Stimulated activated naive CD8-positive, alpha-beta T cell treated with anti-CD3 and anti-CD28 coated beads, Interleukin-15, Interleukin-2, amounts not matched to agents 100 U/mL and 50 U/mL, for 24 hours (primary cell): ENCODE measurements at regions not wholly inside any gene's neighbourhood (a gene's known extent, or its start where the extent isn't known, plus 50 kb on each side); places are given as distances from the start of the nearest gene placed in this dataset.
A peak's percentile ranks its signal among the peaks of the same experiment; 100 is the strongest.
"Not testable (repeated sequence)": the region's sequence is repeated elsewhere in the genome, so short reads cannot be mapped to it uniquely, and the experiment has no call there.

Source experiments
- ATAC-seq: fragments of 150-1000 bp; cut with Tn5 transposase; one replicate; pipeline ENCODE4 v1.10.0; 2021
- DNase-seq: peaks from one replicate; pipeline ENCODE4 v3.0.0; 2021

GRCh38 chr12:27133022-27133590 lies 50.7 kb upstream of the C12orf71 start:
- ATAC-seq (no peak), DNase-seq (no peak)

- no peak for ATAC-seq
- no peak for DNase-seq
These were observed 58.1 kb upstream of the C12orf71 start for GRCh38 chr12:27140478-27140969.

- peak; percentile 54 for DNase-seq
- ATAC-seq: no peak
These were observed 59.8 kb upstream of the C12orf71 start for GRCh38 chr12:27142101-27142721.

- ATAC-seq (no peak), DNase-seq (no peak)
These were observed 61.1 kb upstream of the C12orf71 start for GRCh38 chr12:27143256-27144069.

GRCh38 chr12:27145725-27146124 lies 63.3 kb upstream of the C12orf71 start:
- DNase-seq, ATAC-seq: not testable (repeated sequence)

- no peak for ATAC-seq
- no peak for DNase-seq
These were observed 66.0 kb upstream of the C12orf71 start for GRCh38 chr12:27148373-27148772.

- ATAC-seq: no peak
- no peak for DNase-seq
These were observed 66.4 kb upstream of the C12orf71 start for GRCh38 chr12:27148791-27149190.

- no peak for ATAC-seq
These were observed 69.1 kb upstream of the C12orf71 start for GRCh38 chr12:27151479-27151878.

GRCh38 chr12:27158297-27158696 lies 75.9 kb upstream of the C12orf71 start:
- DNase-seq (no peak), ATAC-seq (no peak)

More at GRCh38 chr12:27151479-27151878, 69.1 kb upstream of the C12orf71 start:
- DNase-seq: no peak

- DNase-seq (no peak), ATAC-seq (no peak)
These were observed 79.3 kb upstream of the C12orf71 start for GRCh38 chr12:27161458-27162228.

- DNase-seq: no peak
- ATAC-seq: no peak
These were observed 79.8 kb upstream of the C12orf71 start for GRCh38 chr12:27162229-27162537.

GRCh38 chr12:27163048-27163715 lies 80.8 kb upstream of the C12orf71 start:
- ATAC-seq: no peak
- no peak for DNase-seq

- DNase-seq (no peak), ATAC-seq (no peak)
These were observed 80.2 kb upstream of the STK38L start for GRCh38 chr12:27163894-27164293.

- no peak for DNase-seq
- no peak for ATAC-seq
These were observed 79.6 kb upstream of the STK38L start for GRCh38 chr12:27164330-27165040.

- ATAC-seq, DNase-seq: not testable (repeated sequence)
These were observed 78.1 kb upstream of the STK38L start for GRCh38 chr12:27165958-27166357.

GRCh38 chr12:27171494-27171893 lies 72.6 kb upstream of the STK38L start:
- not testable (repeated sequence) for ATAC-seq, DNase-seq

- no peak for ATAC-seq
These were observed 67.3 kb upstream of the STK38L start for GRCh38 chr12:27176765-27177164.

GRCh38 chr12:27177706-27178105 lies 66.4 kb upstream of the STK38L start:
- DNase-seq: no peak
- peak; percentile 26 for ATAC-seq

More at GRCh38 chr12:27176765-27177164, 67.3 kb upstream of the STK38L start:
- DNase-seq: peak; percentile 15

- no peak for ATAC-seq
These were observed 65.8 kb upstream of the STK38L start for GRCh38 chr12:27178255-27178654.

GRCh38 chr12:27178723-27179399 lies 65.2 kb upstream of the STK38L start:
- ATAC-seq: no peak
- no peak for DNase-seq

More at GRCh38 chr12:27178255-27178654, 65.8 kb upstream of the STK38L start:
- no peak for DNase-seq
